K562 (cell line): ENCODE measurements at regions not wholly inside any gene's neighbourhood (a gene's known extent, or its start where the extent isn't known, plus 50 kb on each side); places are given as distances from the start of the nearest gene placed in this dataset.

Source experiments
- ATAC-seq: fragments of 200-7000 bp; cut with Tn5 transposase; 3 replicates; pipeline ENCODE4 v1.9.1; 2020; ENCODE audit warnings: moderate library complexity
- BruUV-seq: library from RNA; stranded (reverse); fragments of 400-500 nt; replicated peaks from 2 replicates; lab custom pipeline; 2021; lab: Mats Ljungman, UMichigan
- CTCF ChIA-PET: fragments of 300-600 bp; formaldehyde crosslinking; extraction: SDS; loops from one replicate; lab custom pipeline; 2021; ENCODE audit warnings: low intra/inter-chr PET ratio; lab: Yijun Ruan, JAX
- POLR2A ChIA-PET: fragments of 300-600, 350-650 bp; sonication (Branson Sonifier 250); formaldehyde crosslinking; extraction: SDS; loops from one replicate; lab custom pipeline; 2021; ENCODE audit warnings: antibody characterized with exemption, inconsistent platforms; lab: Yijun Ruan, JAX
- DNase-seq, 4 experiments: peaks; one replicate each; pipeline versions ENCODE4 v3.0.0 to v3.0.0-alpha.2; 2011 to 2018; ENCODE audit warnings: low spot score in 3 of 4, mixed read lengths in 3 of 4; ENCODE audit errors: extremely low read depth in 1 of 4
- FAIRE-seq: peaks from 2 replicates; lab custom pipeline; 2011; peaks lifted over from hg19 to GRCh38; lab: Jason Lieb, UNC
- H2AFZ ChIP-seq: 2 replicates; pipeline ENCODE4 v1.6.0; 2011; ENCODE audit warnings: low read depth, low read length, control low read depth, inconsistent platforms
- H3K27ac ChIP-seq: fragments of 200-600 bp; 3 replicates; pipeline ENCODE4 v1.8.0; 2011; ENCODE audit warnings: low read depth, mild to moderate bottlenecking, control low read depth, inconsistent platforms, low read length, moderate library complexity, mixed read lengths; ENCODE audit errors: extremely low read depth
- H3K27me3 ChIP-seq, 2 experiments: fragments of 300-600 bp in 1 of 2; 2 replicates in 1 of 2; 3 replicates in 1 of 2; pipeline versions ENCODE4 v1.6.0 to v1.8.0; 2011; ENCODE audit warnings: inconsistent platforms in 2 of 2, low read length in 2 of 2, mild to moderate bottlenecking in 1 of 2, mixed read lengths in 1 of 2, moderate library complexity in 1 of 2; ENCODE audit not compliant: control insufficient read depth in 2 of 2, insufficient read depth in 2 of 2
- H3K36me3 ChIP-seq: fragments of 300-600 bp; 3 replicates; pipeline ENCODE4 v1.8.0; 2011; ENCODE audit warnings: mild to moderate bottlenecking, low read length, inconsistent platforms; ENCODE audit not compliant: control insufficient read depth, insufficient read depth
- H3K4me1 ChIP-seq, 2 experiments: fragments of 200-600 bp in 1 of 2; replicated peaks in 1 of 2; 2 replicates in 1 of 2; 3 replicates in 1 of 2; pipeline versions ENCODE4 v1.5.1 to v1.8.0; 2011; ENCODE audit warnings: inconsistent platforms in 2 of 2, low read length in 2 of 2, mild to moderate bottlenecking in 1 of 2, mixed read lengths in 1 of 2, moderate library complexity in 1 of 2; ENCODE audit not compliant: control insufficient read depth in 2 of 2, insufficient read depth in 2 of 2
- H3K4me2 ChIP-seq: 2 replicates; pipeline ENCODE4 v1.6.1; 2011; ENCODE audit warnings: low read length, control low read depth, inconsistent platforms, mixed read lengths; ENCODE audit not compliant: insufficient read depth
- H3K4me3 ChIP-seq: fragments of 200-600 bp; sonication (generic), shearing (Covaris generic); 2 replicates; pipeline ENCODE4 v1.5.1; 2016; ENCODE audit warnings: control low read depth, inconsistent platforms
- H3K79me2 ChIP-seq: fragments of 200-600 bp; 3 replicates; pipeline ENCODE4 v1.8.0; 2011; ENCODE audit warnings: low read length, inconsistent platforms; ENCODE audit not compliant: control insufficient read depth, insufficient read depth
- H3K9ac ChIP-seq, 2 experiments: 2 replicates each; pipeline versions ENCODE4 v1.6.0 to v1.6.1; 2011; ENCODE audit warnings: low read depth in 2 of 2, low read length in 2 of 2, control low read depth in 1 of 2, inconsistent platforms in 1 of 2, mild to moderate bottlenecking in 1 of 2, mixed read lengths in 1 of 2; ENCODE audit not compliant: insufficient read depth in 1 of 2
- H3K9me1 ChIP-seq: one replicate; pipeline ENCODE4 v1.6.0; 2011; ENCODE audit warnings: inconsistent platforms, mild to moderate bottlenecking, low read length, moderate library complexity; ENCODE audit not compliant: control insufficient read depth, insufficient read depth
- H3K9me3 ChIP-seq: replicated peaks from 2 replicates; pipeline ENCODE4 v1.5.1; 2011; ENCODE audit warnings: low read depth, low read length, inconsistent platforms; ENCODE audit not compliant: control insufficient read depth, insufficient read depth
- H4K20me1 ChIP-seq: replicated peaks from 2 replicates; pipeline ENCODE4 v1.6.1; 2011; ENCODE audit warnings: low read length, inconsistent platforms, mixed read lengths; ENCODE audit not compliant: control insufficient read depth, insufficient read depth
- CEBPG ChIP-seq, 3 experiments: fragments of 200-800 bp in 1 of 3; sonication (Bioruptor generic) in 1 of 3; sonication (generic) in 1 of 3; formaldehyde crosslinking in 1 of 3; IDR thresholded peaks in 2 of 3; conservative IDR thresholded peaks in 1 of 3; 2 replicates each; pipeline versions ENCODE4 v1.6.1 to v1.8.0; 2016 to 2022; ENCODE audit warnings: missing compliant biosample characterization in 2 of 3, missing genetic modification characterization in 2 of 3, mild to moderate bottlenecking in 1 of 3, missing genetic modification reagents in 1 of 3
- NFRKB ChIP-seq: fragments of 450-650 bp; IDR thresholded peaks from 2 replicates; pipeline ENCODE4 v1.6.1; 2016; ENCODE audit warnings: low read depth
- SMARCA4 ChIP-seq: fragments of 450-650 bp; IDR thresholded peaks from 2 replicates; pipeline ENCODE4 v1.6.1; 2016
- STAT5B ChIP-seq: fragments of 250-450 bp; sonication (Bioruptor Pico); IDR thresholded peaks from 2 replicates; pipeline ENCODE4 v1.8.0; 2021; ENCODE audit warnings: mild to moderate bottlenecking, inconsistent platforms
- ZNF551 ChIP-seq: fragments of 250-450 bp; sonication (Bioruptor Pico); IDR thresholded peaks from 2 replicates; pipeline ENCODE4 v1.5.0; 2021; ENCODE audit warnings: mild to moderate bottlenecking, moderate library complexity
- WGBS: fragments of 100-300 bp; shearing (Covaris generic); methylation state at CpG from one replicate; pipeline ENCODE4 v1.1.6; 2016; ENCODE audit warnings: low coverage, mixed read lengths; ENCODE audit not compliant: insufficient coverage; ENCODE audit errors: missing lambda C conversion rate; 5-methylcytosine and 5-hydroxymethylcytosine counted together
- in situ Hi-C: fragments of 300-500 bp; cut with MboI; formaldehyde crosslinking; loops from 4 replicates; pipeline ENCODE4 v1.15.0; 2018; ENCODE audit warnings: inconsistent platforms, mixed read lengths
- intact Hi-C: fragments of 100-400 bp; cut with micrococcal nuclease; formaldehyde crosslinking; loops from 2 replicates; pipeline ENCODE4 v1.14.2; 2022

- Histone ChIP-seq H3K4me2 (no peak overlapping the region), H3K9me1 (no peaks in the 10 kb centered on the region), H3K27ac (no peak overlapping the region), H3K36me3 (no peaks in the 10 kb centered on the region), H4K20me1 (peaks cover 3% of the 10 kb centered on the region; the same call in 1 of the 2 replicates), H3K9ac (no peak overlapping the region), H3K9me3 (no peaks in the 10 kb centered on the region), H3K4me1 (no peaks in the 10 kb centered on the region), H2AFZ (no peak overlapping the region), H3K27me3 (peaks cover 14 to 24% of the 10 kb centered on the region in 2 experiments; a peak in 4 of 5 replicates), H3K79me2 (no peaks in the 10 kb centered on the region), H3K4me3 (no peak overlapping the region)
- TF ChIP-seq STAT5B (CRISPR knock-in tag) (no peak), ZNF551 (CRISPR knock-in tag) (no peak), SMARCA4 (no peak), NFRKB (no peak), CEBPG (CRISPR knock-in tag; IDR thresholded peaks at IDR 0.05) (no peak), CEBPG (tag; conservative IDR thresholded peaks at IDR 0.05 in 1 of 2, IDR thresholded peaks at IDR 0.05 in 1 of 2) (peak in 1 of 2 experiments; percentile 45; a peak in 1 of 4 replicates)
- ChIA-PET CTCF (no interaction called here), POLR2A (no interaction called here)
- DNase-seq: no peak
- intact Hi-C loops: no loop called here
- BruUV-seq: no TSS peak
- peak; percentile 38; the same call in 1 of the 3 replicates for ATAC-seq
- 2% methylated on average over 16 of the region's 16 CpGs for WGBS
- FAIRE-seq: no peak
- in situ Hi-C loops: no loop called here
These were observed 155.4 kb downstream of the AACS start for GRCh38 chr12:125220404-125221273.
